HEK293 (cell line): ENCODE measurements at regions not wholly inside any gene's neighbourhood (a gene's known extent, or its start where the extent isn't known, plus 50 kb on each side); places are given as distances from the start of the nearest gene placed in this dataset.

Experiments used
- CTCF ChIA-PET: fragments of 350-600 bp; formaldehyde crosslinking; extraction: SDS; loops from one replicate; lab custom pipeline; 2021; ENCODE audit warnings: antibody characterized with exemption; lab: Yijun Ruan, JAX
- POLR2A ChIA-PET: fragments of 300-600 bp; formaldehyde crosslinking; extraction: SDS; loops from one replicate; lab custom pipeline; 2020; ENCODE audit warnings: antibody characterized with exemption, inconsistent platforms; lab: Yijun Ruan, JAX
- H3K27ac ChIP-seq: fragments of 200-500 bp; sonication (Bioruptor generic); 2 replicates; pipeline ENCODE4 v1.5.1; 2014; ENCODE audit warnings: low read depth, low read length, control low read depth, inconsistent platforms; ENCODE audit errors: extremely low read depth
- H3K36me3 ChIP-seq, 2 experiments: fragments of 200-500 bp in 1 of 2; sonication (Bioruptor generic) in 1 of 2; 1 replicate in 1 of 2; 2 replicates in 1 of 2; pipeline ENCODE4 v1.5.1; 2014 to 2017; ENCODE audit warnings: inconsistent platforms in 2 of 2, low read length in 2 of 2; ENCODE audit not compliant: control insufficient read depth in 2 of 2, insufficient read depth in 1 of 2
- H3K4me1 ChIP-seq: fragments of 200-500 bp; sonication (Bioruptor generic); 2 replicates; pipeline ENCODE4 v1.5.1; 2014; ENCODE audit warnings: mild to moderate bottlenecking, low read length, inconsistent platforms; ENCODE audit not compliant: control insufficient read depth, insufficient read depth
- H3K4me3 ChIP-seq: 2 replicates; pipeline ENCODE4 v1.5.1; 2011; ENCODE audit warnings: low read depth, mild to moderate bottlenecking, control low read depth, low read length, moderate library complexity
- H3K9me3 ChIP-seq: fragments of 200-500 bp; sonication (Bioruptor generic); 2 replicates; pipeline ENCODE4 v1.5.1; 2014; ENCODE audit warnings: low read depth, low read length, inconsistent platforms; ENCODE audit not compliant: control insufficient read depth, insufficient read depth
- BCL6B ChIP-seq: fragments of 450-650 bp; formaldehyde crosslinking; IDR thresholded peaks from 2 replicates; pipeline ENCODE4 v1.5.1; 2017; ENCODE audit warnings: missing biosample characterization, missing genetic modification characterization
- GLIS1 ChIP-seq: fragments of 450-650 bp; formaldehyde crosslinking; IDR thresholded peaks from 2 replicates; pipeline ENCODE4 v1.5.1; 2016; ENCODE audit warnings: missing biosample characterization, missing genetic modification characterization
- HIC1 ChIP-seq: fragments of 450-650 bp; formaldehyde crosslinking; IDR thresholded peaks from 2 replicates; pipeline ENCODE4 v1.5.1; 2016; ENCODE audit warnings: missing biosample characterization, missing genetic modification characterization
- HOXC10 ChIP-seq: sonication (generic); formaldehyde crosslinking; IDR thresholded peaks from 2 replicates; pipeline ENCODE4 v1.8.1; 2023; ENCODE audit warnings: mild to moderate bottlenecking, missing genetic modification reagents
- PRDM10 ChIP-seq: fragments of 450-650 bp; formaldehyde crosslinking; IDR thresholded peaks from 2 replicates; pipeline ENCODE4 v1.5.1; 2016; ENCODE audit warnings: missing biosample characterization, missing genetic modification characterization
- PRDM6 ChIP-seq: fragments of 450-650 bp; formaldehyde crosslinking; IDR thresholded peaks from 2 replicates; pipeline ENCODE4 v1.5.1; 2017; ENCODE audit warnings: missing biosample characterization, missing genetic modification characterization
- SALL2 ChIP-seq: fragments of 450-650 bp; formaldehyde crosslinking; IDR thresholded peaks from 2 replicates; pipeline ENCODE4 v1.5.0; 2017; ENCODE audit warnings: missing biosample characterization, mild to moderate bottlenecking, missing genetic modification characterization, borderline replicate concordance
- ZBTB7A ChIP-seq: fragments of 450-650 bp; formaldehyde crosslinking; IDR thresholded peaks from 2 replicates; pipeline ENCODE4 v1.5.1; 2016; ENCODE audit warnings: low read depth, missing biosample characterization, missing genetic modification characterization
- ZIC2 ChIP-seq: fragments of 450-650 bp; formaldehyde crosslinking; IDR thresholded peaks from 2 replicates; pipeline ENCODE4 v1.5.1; 2016; ENCODE audit warnings: missing biosample characterization, missing genetic modification characterization
- ZNF148 ChIP-seq: fragments of 450-650 bp; formaldehyde crosslinking; IDR thresholded peaks from 2 replicates; pipeline ENCODE4 v1.5.0; 2017; ENCODE audit warnings: missing biosample characterization, missing genetic modification characterization, borderline replicate concordance
- ZNF2 ChIP-seq: fragments of 450-650 bp; formaldehyde crosslinking; IDR thresholded peaks from 2 replicates; pipeline ENCODE4 v1.5.1; 2016; ENCODE audit warnings: missing biosample characterization, missing genetic modification characterization
- ZNF341 ChIP-seq: fragments of 450-650 bp; formaldehyde crosslinking; IDR thresholded peaks from 2 replicates; pipeline ENCODE4; 2016; ENCODE audit warnings: low read depth, missing biosample characterization, missing genetic modification characterization
- ZNF416 ChIP-seq: fragments of 450-650 bp; formaldehyde crosslinking; IDR thresholded peaks from 2 replicates; pipeline ENCODE4 v1.5.1; 2016; ENCODE audit warnings: missing biosample characterization, missing genetic modification characterization
- ZNF449 ChIP-seq: fragments of 450-650 bp; formaldehyde crosslinking; IDR thresholded peaks from 2 replicates; pipeline ENCODE4 v1.5.1; 2017; ENCODE audit warnings: missing biosample characterization, mild to moderate bottlenecking, missing genetic modification characterization, moderate library complexity
- ZNF658 ChIP-seq: fragments of 450-650 bp; formaldehyde crosslinking; IDR thresholded peaks from 2 replicates; pipeline ENCODE4; 2016; ENCODE audit warnings: missing biosample characterization, missing genetic modification characterization
- ZSCAN23 ChIP-seq: fragments of 450-650 bp; formaldehyde crosslinking; IDR thresholded peaks from 2 replicates; pipeline ENCODE4 v1.5.1; 2016; ENCODE audit warnings: missing biosample characterization, missing genetic modification characterization

GRCh38 chr6:144729502-144729901 lies 444.4 kb downstream of the UTRN start:
- Histone ChIP-seq H3K4me1 (peaks cover 6% of the 10 kb centered on the region), H3K9me3 (no peaks in the 10 kb centered on the region), H3K27ac (no peak overlapping the region), H3K36me3 (peaks cover 0 to 12% of the 10 kb centered on the region in 2 experiments; a peak in 2 of 3 replicates), H3K4me3 (no peak overlapping the region)
- TF ChIP-seq PRDM6 (tag by site-specific recombination) (peak; percentile 76), ZNF416 (tag by site-specific recombination) (no peak), HIC1 (tag by site-specific recombination) (no peak), ZSCAN23 (tag by site-specific recombination) (no peak), ZNF2 (peak; percentile 99), ZIC2 (tag by site-specific recombination) (no peak), GLIS1 (no peak)
- ChIA-PET CTCF (interaction anchor here (0.6 kb wide), 2 partner anchors 248 to 1234 kb away, joined by 3 read pairs; partner anchors contain the start of gene SHPRH), POLR2A (no interaction called here)

- H3K27ac ChIP-seq: no peak overlapping the region
- POLR2A ChIA-PET: no interaction called here
Observed at GRCh38 chr6:144730088-144730645, 445.0 kb downstream of the UTRN start.

More at GRCh38 chr6:144730088-144730645, 445.0 kb downstream of the UTRN start:
- Histone ChIP-seq H3K4me3 (no peak overlapping the region), H3K9me3 (no peaks in the 10 kb centered on the region), H3K36me3 (peaks cover 0 to 16% of the 10 kb centered on the region in 2 experiments; a peak in 2 of 3 replicates), H3K4me1 (peaks cover 6% of the 10 kb centered on the region)
- CTCF ChIA-PET: interaction anchor here (0.6 kb wide), 1 partner anchor 249 kb away, joined by 3 read pairs; no protein-coding TSS in a partner anchor
- TF ChIP-seq HOXC10 (no peak), ZNF449 (tag by site-specific recombination) (no peak), SALL2 (no peak), ZBTB7A (tag by site-specific recombination) (no peak), ZNF148 (tag by site-specific recombination) (no peak), ZNF341 (tag by site-specific recombination) (no peak), ZNF658 (no peak), PRDM10 (tag by site-specific recombination) (no peak), BCL6B (tag by site-specific recombination) (no peak)
